GM23338 (cell line): ENCODE measurements at regions not wholly inside any gene's neighbourhood (a gene's known extent, or its start where the extent isn't known, plus 50 kb on each side); places are given as distances from the start of the nearest gene placed in this dataset.

Experiments
- ATAC-seq: fragments of 200-7000 bp; cut with Tn5 transposase; 3 replicates; pipeline ENCODE4 v1.9.1; 2020
- DNase-seq: peaks from one replicate; pipeline ENCODE4 v3.0.0-alpha.2; 2015; ENCODE audit warnings: low spot score
- H2AFZ ChIP-seq: fragments of 200-600 bp; sonication (generic); 2 replicates; pipeline ENCODE4 v1.8.0; 2016; ENCODE audit warnings: antibody characterized with exemption, mild to moderate bottlenecking, moderate library complexity
- H3F3A ChIP-seq: fragments of 200-600 bp; sonication (generic); replicated peaks from 2 replicates; pipeline ENCODE4 v1.8.0; 2017; ENCODE audit warnings: antibody characterized with exemption, mixed run types, low read depth
- H3K27ac ChIP-seq: fragments of 200-600 bp; sonication (generic); 2 replicates; pipeline ENCODE4 v1.6.1; 2016; ENCODE audit warnings: low read depth
- H3K27me3 ChIP-seq: fragments of 200-600 bp; sonication (generic); 2 replicates; pipeline ENCODE4 v1.8.0; 2016; ENCODE audit warnings: mild to moderate bottlenecking, mixed run types, moderate library complexity; ENCODE audit not compliant: insufficient read depth
- H3K36me3 ChIP-seq: fragments of 200-600 bp; sonication (generic); 2 replicates; pipeline ENCODE4 v1.8.0; 2016; ENCODE audit warnings: mild to moderate bottlenecking; ENCODE audit not compliant: insufficient read depth
- H3K4me1 ChIP-seq: fragments of 200-600 bp; sonication (generic); 2 replicates; pipeline ENCODE4 v1.8.0; 2016; ENCODE audit warnings: mild to moderate bottlenecking, moderate library complexity; ENCODE audit not compliant: insufficient read depth
- H3K4me2 ChIP-seq: fragments of 200-600 bp; sonication (generic); 2 replicates; pipeline ENCODE4 v1.7.1; 2017; ENCODE audit warnings: mixed run types
- H3K4me3 ChIP-seq: fragments of 200-600 bp; sonication (generic); 2 replicates; pipeline ENCODE4 v1.6.1; 2016; ENCODE audit warnings: mixed run types
- H3K79me2 ChIP-seq: fragments of 200-600 bp; sonication (generic); replicated peaks from 2 replicates; pipeline ENCODE4 v1.8.0; 2017; ENCODE audit warnings: mild to moderate bottlenecking; ENCODE audit not compliant: insufficient read depth
- H3K9me2 ChIP-seq: fragments of 200-600 bp; sonication (generic); 2 replicates; pipeline ENCODE4 v1.8.0; 2017; ENCODE audit not compliant: insufficient read depth
- H4K20me1 ChIP-seq: fragments of 200-600 bp; sonication (generic); replicated peaks from 2 replicates; pipeline ENCODE4 v1.8.0; 2017; ENCODE audit warnings: mild to moderate bottlenecking; ENCODE audit not compliant: insufficient read depth
- H3K27ac Mint-ChIP-seq: 2 replicates; pipeline ENCODE4 v1.8.0; 2020; ENCODE audit warnings: inconsistent platforms, mild to moderate bottlenecking, moderate library complexity, mixed read lengths
- H3K27me3 Mint-ChIP-seq: 3 replicates; pipeline ENCODE4 v1.8.0; 2022; ENCODE audit warnings: low read depth, mild to moderate bottlenecking, moderate library complexity, mixed read lengths, inconsistent platforms; ENCODE audit not compliant: insufficient read depth, poor library complexity
- H3K36me3 Mint-ChIP-seq: 3 replicates; pipeline ENCODE4 v1.8.0; 2021; ENCODE audit warnings: low read depth, mild to moderate bottlenecking, inconsistent platforms, moderate library complexity, mixed read lengths
- H3K4me1 Mint-ChIP-seq: 3 replicates; pipeline ENCODE4 v1.8.0; 2020; ENCODE audit warnings: mild to moderate bottlenecking, inconsistent platforms, mixed read lengths
- H3K4me3 Mint-ChIP-seq: 3 replicates; pipeline ENCODE4 v1.8.0; 2021; ENCODE audit warnings: moderate library complexity, mild to moderate bottlenecking, inconsistent platforms, mixed read lengths
- H3K9me3 Mint-ChIP-seq: 3 replicates; pipeline ENCODE4 v1.8.0; 2020; ENCODE audit warnings: moderate library complexity, mild to moderate bottlenecking, inconsistent platforms, mixed read lengths
- CREB1 ChIP-seq: fragments of 250-450 bp; sonication (Bioruptor Pico); IDR thresholded peaks from 2 replicates; pipeline ENCODE4 v1.5.0; 2020; ENCODE audit warnings: low read depth, mild to moderate bottlenecking, moderate library complexity
- EZH2phosphoT487 ChIP-seq: fragments of 200-600 bp; sonication (generic); IDR thresholded peaks from one replicate; pipeline ENCODE4 v1.8.1; 2018; ENCODE audit warnings: antibody characterized with exemption; ENCODE audit not compliant: unreplicated experiment
- JUNB ChIP-seq: IDR thresholded peaks from one replicate; pipeline ENCODE4 v1.6.1; 2016; ENCODE audit warnings: antibody characterized with exemption; ENCODE audit not compliant: unreplicated experiment
- POLR2AphosphoS5 ChIP-seq: IDR thresholded peaks from 2 replicates; pipeline ENCODE4 v1.6.1; 2016; ENCODE audit warnings: antibody characterized with exemption, low read depth
- REST ChIP-seq: IDR thresholded peaks from one replicate; pipeline ENCODE4 v1.6.1; 2018; ENCODE audit warnings: antibody characterized with exemption; ENCODE audit not compliant: unreplicated experiment
- STAT1 ChIP-seq: IDR thresholded peaks from one replicate; pipeline ENCODE4 v1.6.1; 2016; ENCODE audit warnings: antibody characterized with exemption; ENCODE audit not compliant: unreplicated experiment
- ZNF331 ChIP-seq: fragments of 250-450 bp; sonication (Bioruptor Pico); IDR thresholded peaks from 2 replicates; pipeline ENCODE4 v1.5.0; 2020; ENCODE audit warnings: low read depth, mild to moderate bottlenecking, moderate library complexity
- TF ChIP-seq, protein P1 (sequence below): IDR thresholded peaks from 2 replicates; pipeline ENCODE4 v1.6.1; 2016; ENCODE audit warnings: antibody characterized with exemption
- TF ChIP-seq, protein P2 (sequence below), 2 experiments: fragments of 200-600 bp in 1 of 2; sonication (generic) in 1 of 2; conservative IDR thresholded peaks; 2 replicates each; pipeline versions ENCODE4 v1.5.1 to v1.6.1; 2016 to 2017; ENCODE audit warnings: antibody characterized with exemption in 2 of 2, low read depth in 2 of 2, mild to moderate bottlenecking in 2 of 2, moderate library complexity in 1 of 2
- TF ChIP-seq, protein P3 (sequence below): fragments of 250-450 bp; sonication (Bioruptor Pico); IDR thresholded peaks from 2 replicates; pipeline ENCODE4 v1.5.0; 2020; ENCODE audit warnings: mild to moderate bottlenecking, moderate library complexity

DNA sequence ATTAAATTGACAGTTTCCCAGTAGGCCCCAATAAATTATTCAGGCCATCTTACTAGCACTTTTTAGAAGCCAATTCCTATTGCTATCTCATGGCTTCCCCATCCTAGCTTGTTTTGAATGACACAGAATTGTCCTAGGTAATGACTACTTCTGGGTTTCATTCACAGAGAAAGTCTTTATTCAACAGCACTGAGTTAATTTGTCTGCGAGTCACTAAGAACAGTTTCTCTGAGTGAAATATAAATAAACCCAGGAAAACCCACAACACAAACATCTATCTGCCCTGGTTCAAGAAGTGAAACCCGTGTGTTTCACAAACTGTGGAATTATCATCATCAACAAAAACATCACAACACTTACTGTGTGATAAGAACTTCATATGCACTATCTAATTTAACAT is 1366.8 kb downstream of the EPHA7 start:
- Histone ChIP-seq H3F3A (no peaks in the 10 kb centered on the region), H3K79me2 (no peaks in the 10 kb centered on the region), H3K36me3 (no peaks in the 10 kb centered on the region), H3K4me3 (no peak overlapping the region), H3K27me3 (no peaks in the 10 kb centered on the region), H3K9me2 (no peaks in the 10 kb centered on the region), H4K20me1 (no peaks in the 10 kb centered on the region), H2AFZ (peak overlapping the region; percentile 64; the same call in 1 of the 2 replicates), H3K27ac (no peak overlapping the region), H3K4me1 (no peaks in the 10 kb centered on the region), H3K4me2 (no peak overlapping the region)
- Mint-ChIP-seq H3K4me3 (no peak overlapping the region), H3K27ac (no peak overlapping the region), H3K9me3 (no peaks in the 10 kb centered on the region), H3K27me3 (no peaks in the 10 kb centered on the region), H3K36me3 (no peaks in the 10 kb centered on the region), H3K4me1 (no peaks in the 10 kb centered on the region; the same call in 2 of the 3 replicates)
- ATAC-seq (no peak), DNase-seq (no peak)
- TF ChIP-seq JUNB (no peak), EZH2phosphoT487 (no peak), ZNF331 (no peak), STAT1 (no peak), REST (no peak), CREB1 (CRISPR knock-in tag) (no peak), POLR2AphosphoS5 (no peak)
- TF ChIP-seq, protein P1, sequence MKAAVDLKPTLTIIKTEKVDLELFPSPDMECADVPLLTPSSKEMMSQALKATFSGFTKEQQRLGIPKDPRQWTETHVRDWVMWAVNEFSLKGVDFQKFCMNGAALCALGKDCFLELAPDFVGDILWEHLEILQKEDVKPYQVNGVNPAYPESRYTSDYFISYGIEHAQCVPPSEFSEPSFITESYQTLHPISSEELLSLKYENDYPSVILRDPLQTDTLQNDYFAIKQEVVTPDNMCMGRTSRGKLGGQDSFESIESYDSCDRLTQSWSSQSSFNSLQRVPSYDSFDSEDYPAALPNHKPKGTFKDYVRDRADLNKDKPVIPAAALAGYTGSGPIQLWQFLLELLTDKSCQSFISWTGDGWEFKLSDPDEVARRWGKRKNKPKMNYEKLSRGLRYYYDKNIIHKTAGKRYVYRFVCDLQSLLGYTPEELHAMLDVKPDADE, result no peak
- TF ChIP-seq, protein P2, sequence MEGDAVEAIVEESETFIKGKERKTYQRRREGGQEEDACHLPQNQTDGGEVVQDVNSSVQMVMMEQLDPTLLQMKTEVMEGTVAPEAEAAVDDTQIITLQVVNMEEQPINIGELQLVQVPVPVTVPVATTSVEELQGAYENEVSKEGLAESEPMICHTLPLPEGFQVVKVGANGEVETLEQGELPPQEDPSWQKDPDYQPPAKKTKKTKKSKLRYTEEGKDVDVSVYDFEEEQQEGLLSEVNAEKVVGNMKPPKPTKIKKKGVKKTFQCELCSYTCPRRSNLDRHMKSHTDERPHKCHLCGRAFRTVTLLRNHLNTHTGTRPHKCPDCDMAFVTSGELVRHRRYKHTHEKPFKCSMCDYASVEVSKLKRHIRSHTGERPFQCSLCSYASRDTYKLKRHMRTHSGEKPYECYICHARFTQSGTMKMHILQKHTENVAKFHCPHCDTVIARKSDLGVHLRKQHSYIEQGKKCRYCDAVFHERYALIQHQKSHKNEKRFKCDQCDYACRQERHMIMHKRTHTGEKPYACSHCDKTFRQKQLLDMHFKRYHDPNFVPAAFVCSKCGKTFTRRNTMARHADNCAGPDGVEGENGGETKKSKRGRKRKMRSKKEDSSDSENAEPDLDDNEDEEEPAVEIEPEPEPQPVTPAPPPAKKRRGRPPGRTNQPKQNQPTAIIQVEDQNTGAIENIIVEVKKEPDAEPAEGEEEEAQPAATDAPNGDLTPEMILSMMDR (conservative IDR thresholded peaks at IDR 0.05; ENCODE audit: low read depth in 2 of 2), result no peak
- TF ChIP-seq, protein P3, sequence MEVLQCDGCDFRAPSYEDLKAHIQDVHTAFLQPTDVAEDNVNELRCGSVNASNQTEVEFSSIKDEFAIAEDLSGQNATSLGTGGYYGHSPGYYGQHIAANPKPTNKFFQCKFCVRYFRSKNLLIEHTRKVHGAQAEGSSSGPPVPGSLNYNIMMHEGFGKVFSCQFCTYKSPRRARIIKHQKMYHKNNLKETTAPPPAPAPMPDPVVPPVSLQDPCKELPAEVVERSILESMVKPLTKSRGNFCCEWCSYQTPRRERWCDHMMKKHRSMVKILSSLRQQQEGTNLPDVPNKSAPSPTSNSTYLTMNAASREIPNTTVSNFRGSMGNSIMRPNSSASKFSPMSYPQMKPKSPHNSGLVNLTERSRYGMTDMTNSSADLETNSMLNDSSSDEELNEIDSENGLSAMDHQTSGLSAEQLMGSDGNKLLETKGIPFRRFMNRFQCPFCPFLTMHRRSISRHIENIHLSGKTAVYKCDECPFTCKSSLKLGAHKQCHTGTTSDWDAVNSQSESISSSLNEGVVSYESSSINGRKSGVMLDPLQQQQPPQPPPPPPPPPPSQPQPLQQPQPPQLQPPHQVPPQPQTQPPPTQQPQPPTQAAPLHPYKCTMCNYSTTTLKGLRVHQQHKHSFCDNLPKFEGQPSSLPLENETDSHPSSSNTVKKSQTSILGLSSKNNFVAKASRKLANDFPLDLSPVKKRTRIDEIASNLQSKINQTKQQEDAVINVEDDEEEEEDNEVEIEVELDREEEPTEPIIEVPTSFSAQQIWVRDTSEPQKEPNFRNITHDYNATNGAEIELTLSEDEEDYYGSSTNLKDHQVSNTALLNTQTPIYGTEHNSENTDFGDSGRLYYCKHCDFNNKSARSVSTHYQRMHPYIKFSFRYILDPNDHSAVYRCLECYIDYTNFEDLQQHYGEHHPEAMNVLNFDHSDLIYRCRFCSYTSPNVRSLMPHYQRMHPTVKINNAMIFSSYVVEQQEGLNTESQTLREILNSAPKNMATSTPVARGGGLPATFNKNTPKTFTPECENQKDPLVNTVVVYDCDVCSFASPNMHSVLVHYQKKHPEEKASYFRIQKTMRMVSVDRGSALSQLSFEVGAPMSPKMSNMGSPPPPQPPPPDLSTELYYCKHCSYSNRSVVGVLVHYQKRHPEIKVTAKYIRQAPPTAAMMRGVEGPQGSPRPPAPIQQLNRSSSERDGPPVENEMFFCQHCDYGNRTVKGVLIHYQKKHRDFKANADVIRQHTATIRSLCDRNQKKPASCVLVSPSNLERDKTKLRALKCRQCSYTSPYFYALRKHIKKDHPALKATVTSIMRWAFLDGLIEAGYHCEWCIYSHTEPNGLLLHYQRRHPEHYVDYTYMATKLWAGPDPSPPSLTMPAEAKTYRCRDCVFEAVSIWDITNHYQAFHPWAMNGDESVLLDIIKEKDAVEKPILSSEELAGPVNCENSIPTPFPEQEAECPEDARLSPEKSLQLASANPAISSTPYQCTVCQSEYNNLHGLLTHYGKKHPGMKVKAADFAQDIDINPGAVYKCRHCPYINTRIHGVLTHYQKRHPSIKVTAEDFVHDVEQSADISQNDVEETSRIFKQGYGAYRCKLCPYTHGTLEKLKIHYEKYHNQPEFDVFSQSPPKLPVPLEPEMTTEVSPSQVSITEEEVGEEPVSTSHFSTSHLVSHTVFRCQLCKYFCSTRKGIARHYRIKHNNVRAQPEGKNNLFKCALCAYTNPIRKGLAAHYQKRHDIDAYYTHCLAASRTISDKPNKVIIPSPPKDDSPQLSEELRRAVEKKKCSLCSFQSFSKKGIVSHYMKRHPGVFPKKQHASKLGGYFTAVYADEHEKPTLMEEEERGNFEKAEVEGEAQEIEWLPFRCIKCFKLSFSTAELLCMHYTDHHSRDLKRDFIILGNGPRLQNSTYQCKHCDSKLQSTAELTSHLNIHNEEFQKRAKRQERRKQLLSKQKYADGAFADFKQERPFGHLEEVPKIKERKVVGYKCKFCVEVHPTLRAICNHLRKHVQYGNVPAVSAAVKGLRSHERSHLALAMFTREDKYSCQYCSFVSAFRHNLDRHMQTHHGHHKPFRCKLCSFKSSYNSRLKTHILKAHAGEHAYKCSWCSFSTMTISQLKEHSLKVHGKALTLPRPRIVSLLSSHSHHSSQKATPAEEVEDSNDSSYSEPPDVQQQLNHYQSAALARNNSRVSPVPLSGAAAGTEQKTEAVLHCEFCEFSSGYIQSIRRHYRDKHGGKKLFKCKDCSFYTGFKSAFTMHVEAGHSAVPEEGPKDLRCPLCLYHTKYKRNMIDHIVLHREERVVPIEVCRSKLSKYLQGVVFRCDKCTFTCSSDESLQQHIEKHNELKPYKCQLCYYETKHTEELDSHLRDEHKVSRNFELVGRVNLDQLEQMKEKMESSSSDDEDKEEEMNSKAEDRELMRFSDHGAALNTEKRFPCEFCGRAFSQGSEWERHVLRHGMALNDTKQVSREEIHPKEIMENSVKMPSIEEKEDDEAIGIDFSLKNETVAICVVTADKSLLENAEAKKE (CRISPR knock-in tag), result no peak
